ENCODE measurements at regions not wholly inside any gene's neighbourhood (a gene's known extent, or its start where the extent isn't known, plus 50 kb on each side); places are given as distances from the start of the nearest gene placed in this dataset.
A peak's percentile ranks its signal among the peaks of the same experiment; 100 is the strongest.

DNA sequence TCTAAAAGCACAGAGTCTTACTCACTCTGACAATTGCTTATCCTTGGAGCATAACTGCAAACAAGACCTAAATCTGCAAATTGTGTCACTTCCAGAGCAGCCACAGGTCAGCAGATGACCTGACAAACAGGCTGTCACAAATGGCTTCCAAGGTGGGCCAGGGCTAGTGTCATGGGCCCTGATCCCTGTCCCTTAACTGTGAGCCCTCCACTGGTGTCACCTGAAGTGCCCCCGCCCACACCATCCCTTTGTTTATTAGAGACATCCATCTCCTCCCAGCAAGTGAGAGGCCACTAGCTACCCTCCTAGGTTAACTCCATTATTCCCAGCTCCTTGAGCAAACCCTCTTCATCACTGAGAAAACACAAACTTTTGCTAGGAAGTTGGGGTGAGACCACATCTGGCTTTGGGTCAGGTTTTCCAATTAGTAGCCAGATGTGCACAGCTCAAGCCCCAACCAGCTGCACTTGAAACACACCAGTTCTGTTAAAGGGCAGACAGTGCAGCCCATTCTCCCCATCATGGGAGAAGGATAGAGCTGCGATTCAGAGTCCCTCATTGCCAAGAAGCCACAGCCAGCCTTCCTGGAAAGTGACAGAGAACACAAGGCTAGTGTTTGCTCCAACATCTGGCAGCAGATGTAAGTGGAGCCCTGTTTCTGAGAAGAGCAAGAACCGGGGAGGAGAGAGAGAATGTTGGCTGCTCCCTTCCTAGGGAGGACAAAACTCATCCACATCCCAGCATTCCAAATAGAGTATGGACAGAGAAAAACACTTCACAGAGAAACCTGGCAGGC is 75.7 kb upstream of the NANOS1 start:
- WGBS (ENCODE audit: missing lambda C conversion rate) = 75% methylated on average over 3 of the region's 3 CpGs
- H3K4me1 ChIP-seq = peaks cover 29% of the 10 kb centered on the region
- no peak overlapping the region for H3K27ac ChIP-seq
- no peak for DNase-seq (ENCODE audit: low read depth in 1 of 2, low spot score in 1 of 2)
- ChIA-PET CTCF (interaction anchor here (0.6 kb wide), 1 partner anchor 20 kb away, joined by 3 read pairs; no protein-coding TSS in a partner anchor), POLR2A (no interaction called here)
- H3K4me2 ChIP-seq = no peak overlapping the region
- no peaks in the 10 kb centered on the region for H3K9me3 ChIP-seq
- TF ChIP-seq JUNB (IDR thresholded peaks at IDR 0.05) = no peak
- no peak for TF ChIP-seq BHLHE40 (IDR thresholded peaks at IDR 0.05; ENCODE audit: low read depth, low read length)
- TF ChIP-seq EP300 (IDR thresholded peaks at IDR 0.05) = no peak
- no peak for TF ChIP-seq FOXS1 (CRISPR knock-in tag; IDR thresholded peaks at IDR 0.05)
- TF ChIP-seq MYC (IDR thresholded peaks at IDR 0.05; ENCODE audit: borderline replicate concordance, low read length) = no peak
- no peak for TF ChIP-seq EHMT2 (IDR thresholded peaks at IDR 0.05; ENCODE audit: low read depth)
- TF ChIP-seq, protein P1, sequence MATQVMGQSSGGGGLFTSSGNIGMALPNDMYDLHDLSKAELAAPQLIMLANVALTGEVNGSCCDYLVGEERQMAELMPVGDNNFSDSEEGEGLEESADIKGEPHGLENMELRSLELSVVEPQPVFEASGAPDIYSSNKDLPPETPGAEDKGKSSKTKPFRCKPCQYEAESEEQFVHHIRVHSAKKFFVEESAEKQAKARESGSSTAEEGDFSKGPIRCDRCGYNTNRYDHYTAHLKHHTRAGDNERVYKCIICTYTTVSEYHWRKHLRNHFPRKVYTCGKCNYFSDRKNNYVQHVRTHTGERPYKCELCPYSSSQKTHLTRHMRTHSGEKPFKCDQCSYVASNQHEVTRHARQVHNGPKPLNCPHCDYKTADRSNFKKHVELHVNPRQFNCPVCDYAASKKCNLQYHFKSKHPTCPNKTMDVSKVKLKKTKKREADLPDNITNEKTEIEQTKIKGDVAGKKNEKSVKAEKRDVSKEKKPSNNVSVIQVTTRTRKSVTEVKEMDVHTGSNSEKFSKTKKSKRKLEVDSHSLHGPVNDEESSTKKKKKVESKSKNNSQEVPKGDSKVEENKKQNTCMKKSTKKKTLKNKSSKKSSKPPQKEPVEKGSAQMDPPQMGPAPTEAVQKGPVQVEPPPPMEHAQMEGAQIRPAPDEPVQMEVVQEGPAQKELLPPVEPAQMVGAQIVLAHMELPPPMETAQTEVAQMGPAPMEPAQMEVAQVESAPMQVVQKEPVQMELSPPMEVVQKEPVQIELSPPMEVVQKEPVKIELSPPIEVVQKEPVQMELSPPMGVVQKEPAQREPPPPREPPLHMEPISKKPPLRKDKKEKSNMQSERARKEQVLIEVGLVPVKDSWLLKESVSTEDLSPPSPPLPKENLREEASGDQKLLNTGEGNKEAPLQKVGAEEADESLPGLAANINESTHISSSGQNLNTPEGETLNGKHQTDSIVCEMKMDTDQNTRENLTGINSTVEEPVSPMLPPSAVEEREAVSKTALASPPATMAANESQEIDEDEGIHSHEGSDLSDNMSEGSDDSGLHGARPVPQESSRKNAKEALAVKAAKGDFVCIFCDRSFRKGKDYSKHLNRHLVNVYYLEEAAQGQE (IDR thresholded peaks at IDR 0.05) = no peak
- TF ChIP-seq CBX8 (IDR thresholded peaks at IDR 0.05) = no peak
- no peak for TF ChIP-seq ZSCAN20 (CRISPR knock-in tag; IDR thresholded peaks at IDR 0.05)
- TF ChIP-seq, protein P2, sequence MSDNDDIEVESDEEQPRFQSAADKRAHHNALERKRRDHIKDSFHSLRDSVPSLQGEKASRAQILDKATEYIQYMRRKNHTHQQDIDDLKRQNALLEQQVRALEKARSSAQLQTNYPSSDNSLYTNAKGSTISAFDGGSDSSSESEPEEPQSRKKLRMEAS (IDR thresholded peaks at IDR 0.05) = no peak
- TF ChIP-seq CHD2 (IDR thresholded peaks at IDR 0.05; ENCODE audit: low read length, partially characterized antibody) = no peak
- no peak for TF ChIP-seq FOSL2 (IDR thresholded peaks at IDR 0.05)
- no peak for TF ChIP-seq FOSL2 (CRISPR knock-in tag; IDR thresholded peaks at IDR 0.05)
- TF ChIP-seq, protein P3, sequence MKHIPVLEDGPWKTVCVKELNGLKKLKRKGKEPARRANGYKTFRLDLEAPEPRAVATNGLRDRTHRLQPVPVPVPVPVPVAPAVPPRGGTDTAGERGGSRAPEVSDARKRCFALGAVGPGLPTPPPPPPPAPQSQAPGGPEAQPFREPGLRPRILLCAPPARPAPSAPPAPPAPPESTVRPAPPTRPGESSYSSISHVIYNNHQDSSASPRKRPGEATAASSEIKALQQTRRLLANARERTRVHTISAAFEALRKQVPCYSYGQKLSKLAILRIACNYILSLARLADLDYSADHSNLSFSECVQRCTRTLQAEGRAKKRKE (CRISPR knock-in tag; IDR thresholded peaks at IDR 0.05; ENCODE audit: low read depth) = no peak
- no peak for TF ChIP-seq USF2 (IDR thresholded peaks at IDR 0.05)
- TF ChIP-seq HDAC2 (IDR thresholded peaks at IDR 0.05) = no peak
- no peak for TF ChIP-seq CBX2 (IDR thresholded peaks at IDR 0.05; ENCODE audit: borderline replicate concordance, low read depth)
- TF ChIP-seq HMGXB4 (CRISPR knock-in tag; IDR thresholded peaks at IDR 0.05; ENCODE audit: borderline replicate concordance) = no peak
- TF ChIP-seq RFX5 (IDR thresholded peaks at IDR 0.05) = no peak
- ATAC-seq = no peak
- FAIRE-seq = no peak
- no peak overlapping the region for H3K4me3 ChIP-seq

DNA sequence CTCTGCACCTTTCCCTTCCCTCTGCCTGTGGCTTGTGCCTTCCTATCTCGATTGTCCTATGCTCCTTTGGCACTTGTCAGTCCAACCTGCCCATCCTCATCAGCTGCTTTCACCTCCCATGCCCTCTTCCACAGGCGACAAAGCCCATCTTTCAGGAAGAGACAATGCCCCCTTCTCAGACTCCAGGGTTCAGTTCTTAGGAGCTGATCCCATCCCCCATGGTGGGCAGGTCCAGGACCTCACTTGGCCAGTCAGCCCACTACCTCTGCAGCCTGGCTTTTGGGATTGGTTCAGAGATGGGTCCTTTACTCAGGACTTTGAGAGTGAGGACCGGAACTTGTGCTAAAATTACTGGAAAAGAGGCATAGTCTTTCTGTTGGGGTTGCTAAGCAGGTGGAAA is 74.0 kb upstream of the NANOS1 start:
- FAIRE-seq (no peak), ATAC-seq (no peak), DNase-seq (ENCODE audit: low read depth in 1 of 2, low spot score in 1 of 2) (no peak)
- Histone ChIP-seq H3K4me2 (no peak overlapping the region), H3K4me1 (peaks cover 31% of the 10 kb centered on the region), H3K27ac (peak overlapping the region in 1 of 2 experiments; percentile 63; a peak in 3 of 6 replicates), H3K4me3 (no peak overlapping the region), H3K9me3 (no peaks in the 10 kb centered on the region)
- 73% methylated on average over 3 of the region's 3 CpGs for WGBS (ENCODE audit: missing lambda C conversion rate)
- POLR2A ChIA-PET = no interaction called here
- CTCF ChIA-PET = interaction anchor here (0.6 kb wide), 1 partner anchor 747 kb away, joined by 4 read pairs; no protein-coding TSS in a partner anchor
- TF ChIP-seq CHD2 (IDR thresholded peaks at IDR 0.05; ENCODE audit: low read length, partially characterized antibody) (no peak), ZNF302 (CRISPR knock-in tag; IDR thresholded peaks at IDR 0.05) (no peak), ZSCAN20 (CRISPR knock-in tag; IDR thresholded peaks at IDR 0.05) (no peak), HMGXB4 (CRISPR knock-in tag; IDR thresholded peaks at IDR 0.05; ENCODE audit: borderline replicate concordance) (no peak)
- TF ChIP-seq, protein P4, sequence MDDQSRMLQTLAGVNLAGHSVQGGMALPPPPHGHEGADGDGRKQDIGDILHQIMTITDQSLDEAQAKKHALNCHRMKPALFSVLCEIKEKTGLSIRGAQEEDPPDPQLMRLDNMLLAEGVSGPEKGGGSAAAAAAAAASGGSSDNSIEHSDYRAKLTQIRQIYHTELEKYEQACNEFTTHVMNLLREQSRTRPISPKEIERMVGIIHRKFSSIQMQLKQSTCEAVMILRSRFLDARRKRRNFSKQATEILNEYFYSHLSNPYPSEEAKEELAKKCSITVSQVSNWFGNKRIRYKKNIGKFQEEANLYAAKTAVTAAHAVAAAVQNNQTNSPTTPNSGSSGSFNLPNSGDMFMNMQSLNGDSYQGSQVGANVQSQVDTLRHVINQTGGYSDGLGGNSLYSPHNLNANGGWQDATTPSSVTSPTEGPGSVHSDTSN (IDR thresholded peaks at IDR 0.05) = no peak
